HG02571 (cell line): ENCODE measurements at regions not wholly inside any gene's neighbourhood (a gene's known extent, or its start where the extent isn't known, plus 50 kb on each side); places are given as distances from the start of the nearest gene placed in this dataset.
"Not testable (repeated sequence)": the region's sequence is repeated elsewhere in the genome, so short reads cannot be mapped to it uniquely, and the experiment has no call there.

ENCODE experiments used
- ATAC-seq: cut with Tn5 transposase; IDR thresholded peaks from one replicate; pipeline ENCODE4 v1.9.1; 2021; ENCODE audit warnings: mild to moderate bottlenecking, moderate library complexity; ENCODE audit not compliant: unreplicated experiment

DNA sequence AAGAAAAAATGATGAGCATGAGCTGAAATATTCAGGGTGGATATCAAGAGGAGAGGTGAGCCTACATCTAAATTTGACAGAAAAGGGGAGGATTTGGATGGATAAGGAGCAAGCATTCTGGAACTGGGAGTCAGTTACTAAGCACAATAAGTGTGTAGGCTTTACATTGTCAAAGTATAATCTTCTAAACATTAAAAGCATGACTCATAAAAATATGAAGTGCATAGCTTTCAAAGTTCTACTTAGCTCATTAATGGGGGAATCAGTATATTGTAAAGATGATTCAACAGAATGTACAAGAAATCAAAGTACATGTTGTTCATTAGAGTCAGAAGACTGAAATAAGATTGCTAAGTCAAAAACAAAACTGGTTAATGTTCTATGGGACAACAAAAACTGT is 248.0 kb upstream of the GAS1 start:
- ATAC-seq, result no peak

DNA sequence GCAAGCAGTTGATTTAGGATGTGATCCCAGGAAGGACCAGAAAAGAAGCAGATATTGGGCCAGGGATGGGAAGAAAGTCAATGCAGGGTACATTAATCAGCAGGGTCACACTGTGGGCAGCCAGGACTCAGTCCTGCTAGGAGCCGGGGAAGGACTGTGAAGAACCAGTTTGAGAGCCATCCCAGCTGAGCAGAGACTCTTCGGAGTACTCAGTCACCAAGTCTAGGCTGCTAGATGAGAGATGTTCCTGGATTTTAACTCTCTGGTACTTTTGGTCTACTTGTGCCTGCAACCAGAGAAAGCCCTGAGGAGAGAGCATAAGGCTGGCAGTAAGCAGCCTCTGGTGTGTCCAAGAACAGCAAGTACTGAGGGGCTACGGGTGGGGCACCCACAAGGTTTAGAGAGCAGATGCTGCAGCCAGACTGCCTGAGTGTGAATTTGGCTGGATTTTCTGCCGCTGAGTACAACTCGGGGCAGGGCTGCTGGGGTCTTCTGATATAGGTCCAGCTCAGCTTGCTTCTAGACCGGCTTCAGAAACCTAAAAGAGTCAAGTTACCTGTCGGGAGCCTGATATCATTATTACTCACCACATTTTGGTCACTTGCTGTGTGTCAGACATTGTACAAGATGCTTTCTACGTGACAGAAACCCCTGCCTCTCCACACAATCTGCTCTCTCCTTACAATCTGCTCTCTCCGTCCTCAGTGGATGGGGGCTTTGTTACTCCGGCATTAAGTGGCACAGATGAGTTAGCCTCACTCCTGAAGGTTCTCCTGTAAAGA is 250.2 kb upstream of the GAS1 start:
- ATAC-seq, result no peak

DNA sequence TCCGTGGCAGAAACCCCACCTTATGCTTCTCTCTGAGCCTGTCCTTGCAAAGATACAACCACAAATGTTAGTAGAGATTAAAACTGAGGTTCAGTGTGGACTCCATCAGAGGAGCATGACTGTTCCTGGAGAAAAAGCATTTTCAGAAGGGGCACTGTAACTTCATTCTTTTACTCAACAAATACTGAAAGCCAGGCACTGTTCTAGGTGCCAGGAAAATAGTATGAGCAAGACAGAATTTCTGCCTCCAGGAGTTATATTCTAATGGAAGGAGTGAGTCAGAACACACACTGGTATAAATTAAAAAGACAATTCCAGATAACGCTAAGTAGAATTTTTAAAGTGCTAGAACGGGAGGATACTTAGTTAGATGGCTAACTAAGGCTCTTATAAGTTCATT is 251.4 kb upstream of the GAS1 start:
- no peak for ATAC-seq

DNA sequence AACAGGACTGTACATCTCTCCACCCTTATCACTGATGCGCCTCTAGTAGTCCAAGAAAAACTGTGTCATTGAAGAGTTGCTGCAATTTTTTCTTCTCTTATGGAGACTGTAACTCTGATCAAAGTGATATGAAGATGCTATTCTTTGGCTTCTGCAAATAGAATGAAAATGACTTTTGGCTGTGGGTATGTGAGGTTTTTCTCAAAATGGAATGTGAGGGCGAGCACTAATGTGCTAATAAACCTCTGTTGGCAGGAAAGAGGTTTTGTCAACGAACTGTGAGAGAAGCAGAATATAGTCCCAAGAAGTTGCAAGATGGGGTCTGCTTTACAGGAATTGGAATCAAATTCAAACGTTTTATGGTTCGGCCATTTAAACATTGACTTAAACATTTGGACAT is 252.0 kb upstream of the GAS1 start:
- ATAC-seq, result no peak

DNA sequence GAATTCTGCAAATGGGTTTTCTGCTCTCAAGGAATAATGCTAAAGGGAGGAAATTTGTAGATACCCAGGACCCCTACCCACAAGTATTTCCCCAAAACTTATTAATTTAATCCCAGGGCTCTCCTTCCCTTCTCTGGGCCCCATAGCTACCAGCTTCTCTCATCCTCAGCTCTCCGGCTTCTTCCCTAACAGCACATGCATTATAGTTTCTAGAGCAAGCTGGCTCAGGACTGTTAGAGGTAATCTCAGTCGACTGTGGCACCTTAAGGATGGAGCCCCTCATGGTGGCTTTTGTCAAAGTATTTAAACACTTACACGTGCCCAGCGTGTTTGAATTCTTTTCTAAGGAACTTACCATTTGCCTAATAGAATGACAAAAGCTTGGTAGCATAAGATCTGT is 252.5 kb upstream of the GAS1 start:
- no peak for ATAC-seq

DNA sequence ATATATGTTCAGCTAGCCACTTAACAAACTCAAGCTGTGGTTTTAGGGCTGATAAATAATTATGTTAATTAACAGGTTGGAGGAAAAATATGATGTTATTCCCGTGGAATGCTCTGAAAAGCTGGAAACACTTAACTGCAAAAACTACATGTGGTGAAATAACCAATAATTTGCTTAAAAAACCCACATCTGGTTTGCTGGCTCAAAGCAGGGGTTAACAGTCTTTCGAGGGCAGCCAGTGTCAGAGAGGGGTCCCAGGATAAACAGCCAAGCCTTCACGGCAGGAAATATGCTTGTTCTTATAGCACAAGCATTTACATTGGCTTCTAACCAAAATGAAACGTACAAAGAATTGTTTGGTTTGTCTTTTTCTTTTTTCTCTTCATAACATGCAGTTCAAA is 254.0 kb upstream of the GAS1 start:
- ATAC-seq, result no peak

DNA sequence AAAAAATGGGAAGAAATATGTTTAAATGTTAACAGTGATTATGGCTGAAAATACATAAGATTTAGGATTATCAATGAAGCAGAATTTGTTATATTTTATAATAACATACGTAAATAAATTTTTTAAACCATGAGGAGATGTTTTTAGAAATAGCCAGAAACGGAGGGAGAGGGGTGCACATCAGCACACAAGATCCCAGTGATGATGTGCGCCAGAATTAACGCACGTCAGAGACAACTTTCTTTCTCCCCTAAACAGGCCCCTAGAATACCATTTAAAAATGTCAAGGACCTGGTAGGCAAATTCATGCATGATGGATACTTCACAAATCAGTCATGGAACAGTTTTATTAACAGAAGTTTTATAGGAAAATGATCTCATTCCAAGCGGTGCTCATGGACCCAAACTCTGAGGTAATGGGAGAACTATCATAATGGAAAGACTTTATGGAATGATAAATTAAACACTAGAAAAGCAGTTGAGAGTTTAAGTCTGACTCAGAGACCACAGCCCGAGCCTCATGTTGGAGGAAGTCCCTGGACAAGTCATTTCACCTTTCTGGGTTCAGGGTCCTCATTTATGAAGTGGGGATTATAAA is 258.9 kb upstream of the GAS1 start:
- ATAC-seq, result no peak

DNA sequence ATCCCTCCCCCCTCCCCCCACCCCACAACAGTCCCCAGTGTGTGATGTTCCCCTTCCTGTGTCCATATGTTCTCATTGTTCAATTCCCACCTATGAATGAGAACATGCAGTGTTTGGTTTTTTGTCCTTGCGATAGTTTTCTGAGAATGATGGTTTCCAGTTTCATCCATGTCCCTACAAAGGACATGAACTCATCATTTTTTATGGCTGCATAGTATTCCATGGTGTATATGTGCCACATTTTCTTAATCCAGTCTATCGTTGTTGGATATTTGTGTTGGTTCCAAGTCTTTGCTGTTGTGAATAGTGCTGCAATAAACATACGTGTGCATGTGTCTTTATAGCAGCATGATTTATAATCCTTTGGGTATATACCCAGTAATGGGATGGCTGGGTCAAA is 263.4 kb upstream of the GAS1 start:
- ATAC-seq, result not testable (repeated sequence)

DNA sequence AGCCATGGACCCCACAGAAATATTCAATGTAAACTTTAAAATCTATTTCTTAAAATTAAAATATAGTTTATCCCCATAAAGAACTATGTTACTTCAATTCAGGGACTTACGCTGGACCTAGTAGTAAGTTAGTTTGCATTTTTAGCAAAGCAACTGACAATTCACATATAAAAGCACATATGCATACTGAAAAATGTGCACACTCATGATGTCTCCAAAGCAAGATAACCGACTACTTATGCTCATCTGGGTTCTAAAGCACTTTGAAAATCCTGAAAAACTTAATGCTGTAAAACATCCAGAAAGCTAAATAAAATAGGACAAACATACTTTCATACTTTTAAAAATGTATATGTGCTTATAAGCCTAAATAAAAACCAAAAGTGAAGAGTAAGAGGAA is 264.4 kb upstream of the GAS1 start:
- no peak for ATAC-seq

DNA sequence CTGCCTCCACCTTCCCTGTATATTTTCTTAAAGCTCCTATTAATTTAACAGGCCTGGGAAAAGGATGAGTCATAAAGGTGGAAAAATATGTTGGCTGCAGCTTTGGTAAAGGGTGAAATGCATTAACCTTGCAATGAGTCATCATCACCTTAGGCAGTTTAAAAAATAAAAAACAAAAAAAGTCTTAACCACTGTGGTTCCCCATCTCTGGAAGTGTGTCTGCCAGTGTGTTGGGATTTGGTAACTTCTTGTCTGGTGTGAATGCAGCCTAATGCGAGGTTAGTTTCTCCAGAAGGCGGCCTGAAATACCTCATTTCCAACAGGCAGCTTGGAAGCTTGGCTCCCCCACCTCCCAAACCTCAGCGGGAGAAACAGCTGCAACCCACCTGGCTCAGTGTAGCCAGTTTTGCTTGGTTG is 265.3 kb upstream of the GAS1 start:
- ATAC-seq, result no peak

DNA sequence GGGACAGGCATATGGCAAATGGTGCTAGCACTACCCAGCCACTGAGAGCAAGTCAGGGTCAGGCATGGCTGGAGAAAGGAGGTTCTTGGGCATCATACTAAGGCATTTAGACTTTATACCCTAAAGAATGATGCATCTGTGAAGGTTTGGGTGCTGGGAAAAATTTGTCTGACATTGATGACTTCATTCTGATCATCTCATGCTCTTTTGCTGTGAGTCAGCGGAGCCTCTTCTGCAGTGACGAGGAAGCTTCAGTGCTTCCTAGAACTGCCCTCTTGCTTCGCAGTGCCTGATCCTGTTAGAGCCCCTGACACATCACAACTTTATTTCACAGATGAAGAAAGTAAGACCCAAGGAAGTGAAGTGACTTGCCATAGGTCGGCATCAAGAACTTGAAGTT is 266.6 kb upstream of the GAS1 start:
- ATAC-seq, result no peak

DNA sequence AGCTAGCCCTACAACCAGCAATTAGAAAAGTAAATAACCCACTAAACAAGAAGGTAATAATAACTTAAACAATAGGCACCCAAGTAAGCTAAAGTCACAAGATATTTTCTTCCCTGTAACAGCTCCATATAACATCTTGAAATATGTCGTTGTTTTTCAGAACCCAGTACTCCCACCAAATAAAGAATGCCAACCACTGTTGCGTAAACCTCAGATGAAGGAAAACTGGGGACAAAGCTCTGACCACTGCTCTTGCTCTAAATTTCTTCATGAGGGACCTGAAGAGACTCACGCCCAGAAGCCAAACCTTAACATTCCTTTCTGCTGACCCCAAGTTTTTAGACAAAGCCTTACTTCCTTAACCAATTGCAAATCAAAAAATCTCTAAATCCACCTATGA is 267.7 kb upstream of the GAS1 start:
- no peak for ATAC-seq

DNA sequence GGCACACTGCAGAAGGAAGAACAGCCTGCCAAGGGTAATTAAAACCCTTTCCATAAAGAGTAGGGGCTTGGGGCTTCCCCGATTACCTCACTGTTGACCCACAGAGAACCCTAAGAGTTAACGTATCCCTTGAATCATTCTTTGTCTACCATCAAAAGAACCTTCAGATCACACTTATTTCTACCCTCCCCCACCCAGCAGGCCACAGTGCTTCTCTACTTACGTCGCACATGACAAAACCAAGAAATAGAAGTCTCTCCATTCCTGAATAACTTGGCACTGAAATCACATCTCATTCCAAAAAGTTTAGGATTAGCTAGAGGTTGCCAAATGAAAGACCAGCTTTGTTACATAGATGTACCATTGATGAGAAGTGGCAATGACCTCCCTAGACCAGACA is 268.7 kb upstream of the GAS1 start:
- no peak for ATAC-seq

DNA sequence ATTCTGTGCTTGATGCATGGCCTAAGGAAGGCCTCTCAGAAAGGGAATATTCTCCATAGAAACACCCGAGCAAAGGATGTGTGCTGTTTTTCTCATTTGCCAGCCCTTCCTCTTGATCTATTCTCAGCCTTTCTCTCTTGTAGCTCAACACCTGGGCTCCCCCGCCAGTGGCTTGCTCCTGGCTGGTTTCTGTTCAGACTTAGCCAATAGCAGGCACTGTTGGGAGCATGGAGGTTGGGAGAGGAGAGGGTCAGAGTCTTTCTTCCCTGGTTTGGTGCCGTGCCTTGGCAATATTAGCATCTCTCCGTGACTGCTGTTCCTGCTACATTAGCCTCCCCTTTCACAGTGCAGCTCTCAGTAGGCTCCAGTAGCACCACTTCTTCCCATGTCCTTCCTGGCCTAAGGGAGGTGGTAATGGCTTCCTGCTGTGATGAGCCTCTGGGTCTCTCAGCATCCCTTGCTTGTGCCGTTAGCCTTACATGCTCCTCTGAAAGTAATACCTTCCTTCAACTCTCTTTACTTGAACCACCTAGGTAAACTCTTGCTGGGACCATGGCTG is 269.7 kb upstream of the GAS1 start:
- no peak for ATAC-seq

DNA sequence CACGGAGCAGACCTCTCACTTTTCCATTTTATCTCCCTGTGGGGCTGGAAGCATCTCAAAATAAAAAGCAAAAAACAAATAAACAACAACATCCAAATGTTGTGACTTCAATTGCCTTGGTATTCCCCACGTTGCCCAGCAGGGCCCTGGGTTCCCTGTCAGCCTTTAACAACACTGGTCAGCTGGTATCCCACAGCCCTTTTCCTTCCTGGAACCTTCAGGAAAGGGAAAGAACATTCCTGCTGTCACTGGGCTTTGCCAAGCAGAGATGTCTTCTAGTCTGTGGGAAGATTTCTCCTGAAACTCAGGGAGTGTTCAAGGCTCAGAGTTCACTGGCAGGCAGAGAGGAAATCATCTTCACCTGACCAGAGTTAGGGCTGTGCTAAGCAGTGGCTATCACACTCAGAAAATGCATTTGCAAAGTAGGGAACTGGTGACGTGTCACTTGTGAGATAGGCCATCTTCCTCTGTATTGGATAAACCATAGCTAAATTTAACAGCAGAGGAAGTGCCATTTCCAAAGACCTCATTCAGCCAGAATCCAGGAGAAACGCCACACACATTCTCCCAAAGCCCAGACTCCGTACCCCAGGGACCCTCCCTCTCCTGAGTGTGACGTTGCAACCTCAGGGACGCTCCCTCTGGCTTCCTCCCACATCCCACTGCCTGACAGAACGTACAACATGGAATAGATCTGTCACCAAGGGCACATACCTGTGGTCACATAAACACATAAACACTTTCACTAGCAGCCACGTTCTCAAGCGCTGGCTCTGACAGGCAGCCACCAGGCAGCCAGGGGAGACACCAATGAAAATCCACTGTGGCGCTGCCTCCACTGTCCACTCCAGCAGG is 274.0 kb upstream of the DAPK1 start:
- ATAC-seq, result no peak

DNA sequence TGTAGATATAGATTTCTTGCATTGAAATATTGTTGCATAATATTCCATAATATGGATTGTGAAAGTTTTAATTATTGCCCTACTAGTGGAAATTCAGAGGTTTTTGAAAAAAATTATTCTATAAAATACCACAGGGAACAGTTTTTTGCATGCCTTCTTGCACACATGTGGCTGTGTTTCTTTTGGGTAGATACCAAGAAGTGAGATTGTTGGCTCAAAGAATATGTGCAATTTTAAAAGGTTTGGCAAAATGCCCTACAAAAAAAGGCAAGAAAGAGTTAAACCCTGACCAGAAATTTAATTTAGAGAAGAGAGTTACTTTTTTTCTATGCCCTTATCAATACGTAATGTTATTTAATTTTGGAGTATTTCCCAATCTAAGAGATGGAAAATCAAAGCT is 270.8 kb upstream of the DAPK1 start:
- ATAC-seq, result no peak

DNA sequence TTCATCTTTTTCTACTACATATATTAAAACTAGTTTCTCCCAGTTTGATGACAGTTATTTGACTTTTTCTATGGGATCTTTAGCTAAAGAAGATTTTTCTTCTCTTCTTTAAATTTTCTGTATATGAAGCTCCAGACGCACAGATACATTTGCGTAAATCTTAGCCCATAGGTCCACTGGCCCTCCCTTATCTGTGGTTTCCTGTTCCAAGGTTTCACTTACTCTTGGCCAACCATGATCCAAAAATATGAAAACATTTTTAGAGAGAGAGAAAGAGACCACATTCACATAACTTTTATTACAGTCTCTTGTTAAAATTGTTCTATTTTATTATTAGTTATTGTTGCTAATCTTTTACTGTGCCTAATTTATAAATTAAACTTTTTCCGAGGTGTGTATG is 270.2 kb upstream of the DAPK1 start:
- no peak for ATAC-seq

DNA sequence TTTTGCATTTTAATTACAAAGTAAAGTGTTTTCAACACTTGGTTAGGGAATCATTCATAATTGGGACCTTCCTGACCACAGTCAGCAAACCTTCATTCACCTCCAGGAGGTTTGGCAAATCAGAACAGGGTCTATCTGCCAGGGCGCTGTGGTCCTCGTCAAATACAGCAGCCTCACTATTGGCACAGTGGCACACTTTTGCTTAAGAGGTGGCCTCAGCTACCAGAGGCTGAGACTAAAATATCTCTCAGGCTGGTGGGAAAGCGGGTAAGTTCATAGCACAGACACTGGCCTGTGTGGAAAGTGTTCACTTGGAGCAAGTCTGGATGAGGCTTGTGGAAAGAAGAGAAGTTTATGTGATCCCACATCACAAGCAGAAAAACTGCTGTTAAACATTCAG is 268.6 kb upstream of the DAPK1 start:
- ATAC-seq, result no peak

DNA sequence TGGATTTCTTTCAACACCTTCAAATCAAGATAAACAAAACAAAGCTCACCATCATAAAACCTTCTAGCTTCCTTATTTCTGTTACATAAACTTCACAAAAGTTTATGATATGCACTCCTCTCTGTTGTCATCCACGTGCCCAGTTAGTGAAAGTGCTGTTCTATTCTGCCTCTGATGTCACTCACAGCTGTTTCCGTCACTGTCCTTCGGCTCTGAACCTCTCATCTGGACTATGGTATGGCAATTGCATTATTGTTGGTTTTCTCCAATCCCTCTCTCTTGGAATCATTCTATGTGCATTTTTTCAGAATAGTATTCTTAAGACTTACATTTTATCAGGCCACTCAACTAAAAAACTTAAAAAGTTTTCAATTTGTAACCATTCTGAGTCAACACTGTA is 264.2 kb upstream of the DAPK1 start:
- no peak for ATAC-seq

DNA sequence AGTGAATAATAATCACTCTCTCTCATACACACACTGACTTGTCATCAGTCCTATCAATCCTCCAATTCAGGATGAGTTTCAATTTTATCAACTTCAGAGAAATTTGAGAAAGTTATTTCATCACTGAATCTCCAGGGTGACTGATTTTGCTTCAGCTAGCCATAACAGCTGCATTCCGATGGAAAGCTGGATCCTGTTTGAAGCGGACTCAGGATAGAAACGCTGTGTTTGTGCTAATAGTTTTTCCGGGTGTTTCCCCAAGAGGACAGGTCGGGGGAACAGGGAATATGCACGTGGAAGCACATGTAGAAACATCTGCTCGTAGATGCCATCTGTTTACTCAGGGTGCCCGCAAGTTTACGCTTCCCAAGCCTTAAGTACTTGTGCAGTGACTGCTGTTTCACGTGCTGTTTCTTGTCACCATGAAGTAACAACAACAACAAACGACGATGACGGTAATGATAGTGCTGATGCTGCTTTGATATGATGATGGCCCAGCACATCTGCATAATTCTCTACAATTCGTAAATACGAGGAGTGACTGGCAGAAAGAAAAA is 263.7 kb upstream of the DAPK1 start:
- no peak for ATAC-seq

DNA sequence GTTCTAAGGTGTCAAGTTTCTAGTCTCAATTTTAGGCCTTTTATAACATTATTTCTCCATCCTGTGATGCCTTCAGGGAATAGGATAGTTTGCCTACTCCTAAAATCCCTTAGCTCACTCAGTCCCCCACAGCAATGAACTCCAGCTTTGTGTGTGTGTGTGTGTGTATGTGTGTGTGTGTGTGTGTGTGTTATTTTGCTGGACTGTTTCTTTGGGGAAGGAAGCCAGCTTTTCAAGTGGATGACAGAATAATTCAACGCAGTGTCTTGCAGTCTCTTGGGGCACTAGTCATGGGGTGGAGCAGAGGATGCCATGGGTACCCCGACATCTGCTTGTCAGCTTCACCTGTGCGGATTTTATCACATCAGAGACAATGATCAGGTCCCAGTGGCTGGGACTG is 262.8 kb upstream of the DAPK1 start:
- no peak for ATAC-seq
